ENCODE measurements at regions not wholly inside any gene's neighbourhood (a gene's known extent, or its start where the extent isn't known, plus 50 kb on each side); places are given as distances from the start of the nearest gene placed in this dataset.
A peak's percentile ranks its signal among the peaks of the same experiment; 100 is the strongest.

GRCh38 chr7:38070718-38071117, 107.3 kb upstream of the STARD3NL start:
- no peaks in the 10 kb centered on the region for H3K4me1 ChIP-seq (ENCODE audit: control insufficient read depth, low read length)
- no peaks in the 10 kb centered on the region for H3K9me3 ChIP-seq (ENCODE audit: control insufficient read depth, insufficient read depth, low read length)
- no peaks in the 10 kb centered on the region for H3K27me3 ChIP-seq (ENCODE audit: control insufficient read depth, low read length)
- H3K79me2 ChIP-seq (ENCODE audit: control insufficient read depth, low read length), result no peaks in the 10 kb centered on the region
- no peaks in the 10 kb centered on the region for H4K20me1 ChIP-seq (ENCODE audit: control insufficient read depth, insufficient read depth, low read depth, low read length)
- H3K36me3 ChIP-seq (ENCODE audit: control insufficient read depth, low read length), result no peaks in the 10 kb centered on the region
- TF ChIP-seq CTCF (IDR thresholded peaks at IDR 0.05; ENCODE audit: low read depth, low read length, poor library complexity, severe bottlenecking), result peak; percentile 57
- TF ChIP-seq EZH2phosphoT487 (IDR thresholded peaks at IDR 0.05; ENCODE audit: borderline replicate concordance, low read length), result no peak
- H3K4me2 ChIP-seq (ENCODE audit: low read length), result no peak overlapping the region
- H3K4me3 ChIP-seq (ENCODE audit: low read length), result no peak overlapping the region
- no peak overlapping the region for H3K27ac ChIP-seq (ENCODE audit: low read depth, low read length)
- H3F3A ChIP-seq (ENCODE audit: control insufficient read depth, insufficient read depth), result no peaks in the 10 kb centered on the region
- H3K9me2 ChIP-seq (replicated peaks; ENCODE audit: control insufficient read depth, low read length), result no peaks in the 10 kb centered on the region

GRCh38 chr7:38086857-38087256, 91.2 kb upstream of the STARD3NL start:
- H3K9me2 ChIP-seq (replicated peaks; ENCODE audit: control insufficient read depth, low read length), result no peaks in the 10 kb centered on the region
- H4K20me1 ChIP-seq (ENCODE audit: control insufficient read depth, insufficient read depth, low read depth, low read length), result no peaks in the 10 kb centered on the region
- no peaks in the 10 kb centered on the region for H3K9me3 ChIP-seq (ENCODE audit: control insufficient read depth, insufficient read depth, low read length)
- no peaks in the 10 kb centered on the region for H3F3A ChIP-seq (ENCODE audit: control insufficient read depth, insufficient read depth)
- no peaks in the 10 kb centered on the region for H3K4me1 ChIP-seq (ENCODE audit: control insufficient read depth, low read length)
- H3K79me2 ChIP-seq (ENCODE audit: control insufficient read depth, low read length), result no peaks in the 10 kb centered on the region
- no peak overlapping the region for H3K4me3 ChIP-seq (ENCODE audit: low read length)
- H3K27ac ChIP-seq (ENCODE audit: low read depth, low read length), result no peak overlapping the region
- no peaks in the 10 kb centered on the region for H3K36me3 ChIP-seq (ENCODE audit: control insufficient read depth, low read length)
- TF ChIP-seq EZH2phosphoT487 (IDR thresholded peaks at IDR 0.05; ENCODE audit: borderline replicate concordance, low read length) (no peak), CTCF (IDR thresholded peaks at IDR 0.05; ENCODE audit: low read depth, low read length, poor library complexity, severe bottlenecking) (no peak)
- H3K4me2 ChIP-seq (ENCODE audit: low read length), result no peak overlapping the region
- no peaks in the 10 kb centered on the region for H3K27me3 ChIP-seq (ENCODE audit: control insufficient read depth, low read length)

GRCh38 chr7:38102507-38102906, 75.5 kb upstream of the STARD3NL start:
- Histone ChIP-seq H3K27me3 (ENCODE audit: control insufficient read depth, low read length) (peaks cover 18% of the 10 kb centered on the region), H3K9me2 (replicated peaks; ENCODE audit: control insufficient read depth, low read length) (no peaks in the 10 kb centered on the region), H3K4me1 (ENCODE audit: control insufficient read depth, low read length) (no peaks in the 10 kb centered on the region), H3K9me3 (ENCODE audit: control insufficient read depth, insufficient read depth, low read length) (peaks cover 10% of the 10 kb centered on the region; the same call in 1 of the 2 replicates), H3K36me3 (ENCODE audit: control insufficient read depth, low read length) (no peaks in the 10 kb centered on the region), H3F3A (ENCODE audit: control insufficient read depth, insufficient read depth) (no peaks in the 10 kb centered on the region), H4K20me1 (ENCODE audit: control insufficient read depth, insufficient read depth, low read depth, low read length) (no peaks in the 10 kb centered on the region), H3K4me2 (ENCODE audit: low read length) (no peak overlapping the region), H3K4me3 (ENCODE audit: low read length) (no peak overlapping the region), H3K79me2 (ENCODE audit: control insufficient read depth, low read length) (no peaks in the 10 kb centered on the region), H3K27ac (ENCODE audit: low read depth, low read length) (no peak overlapping the region)
- no peak for TF ChIP-seq EZH2phosphoT487 (IDR thresholded peaks at IDR 0.05; ENCODE audit: borderline replicate concordance, low read length)
- TF ChIP-seq CTCF (IDR thresholded peaks at IDR 0.05; ENCODE audit: low read depth, low read length, poor library complexity, severe bottlenecking), result no peak

Measured in DOHH2 (cell line).